HepG2 (cell line): ENCODE measurements at regions not wholly inside any gene's neighbourhood (a gene's known extent, or its start where the extent isn't known, plus 50 kb on each side); places are given as distances from the start of the nearest gene placed in this dataset.

Experiments
- ATAC-seq: fragments of 200-7000 bp; cut with Tn5 transposase; 3 replicates; pipeline ENCODE4 v1.9.1; 2020; ENCODE audit warnings: mild to moderate bottlenecking, moderate library complexity
- BruUV-seq: library from RNA; stranded (reverse); fragments of 400-500 nt; replicated peaks from 2 replicates; lab custom pipeline; 2021; lab: Mats Ljungman, UMichigan
- CTCF ChIA-PET: fragments of 300-600 bp; formaldehyde crosslinking; extraction: SDS; loops from one replicate; lab custom pipeline; 2021; ENCODE audit warnings: low total read pairs, inconsistent platforms, low intra/inter-chr PET ratio; lab: Yijun Ruan, JAX
- POLR2A ChIA-PET: fragments of 350-600 bp; sonication (Branson Sonifier 250); formaldehyde crosslinking; loops from one replicate; lab custom pipeline; 2020; ENCODE audit warnings: antibody characterized with exemption, inconsistent platforms; lab: Yijun Ruan, JAX
- DNase-seq: peaks from one replicate; pipeline ENCODE4 v3.0.0-alpha.2; 2015; ENCODE audit warnings: low spot score
- FAIRE-seq: peaks from 3 replicates; lab custom pipeline; 2011; peaks lifted over from hg19 to GRCh38; lab: Jason Lieb, UNC
- H2AFZ ChIP-seq: one replicate; pipeline ENCODE4 v1.6.1; 2011; ENCODE audit warnings: low read length, inconsistent platforms
- H3K27ac ChIP-seq: fragments of 300-600 bp; 3 replicates; pipeline ENCODE4 v1.8.0; 2011; ENCODE audit warnings: mixed run types, mild to moderate bottlenecking, mixed read lengths, low read length, inconsistent platforms; ENCODE audit not compliant: insufficient read depth; ENCODE audit errors: extremely low read length
- H3K27me3 ChIP-seq, 2 experiments: fragments of 200-600 bp in 1 of 2; 2 replicates in 1 of 2; 3 replicates in 1 of 2; pipeline versions ENCODE4 v1.6.0 to v1.8.0; 2011; ENCODE audit warnings: low read length in 2 of 2, mild to moderate bottlenecking in 2 of 2, moderate library complexity in 2 of 2, inconsistent platforms in 1 of 2; ENCODE audit not compliant: insufficient read depth in 2 of 2, control insufficient read depth in 1 of 2
- H3K36me3 ChIP-seq, 2 experiments: fragments of 200-600 bp in 1 of 2; replicated peaks in 1 of 2; 2 replicates in 1 of 2; 3 replicates in 1 of 2; pipeline versions ENCODE4 v1.5.1 to v1.8.0; 2011; ENCODE audit warnings: low read length in 2 of 2, inconsistent platforms in 1 of 2; ENCODE audit not compliant: insufficient read depth in 2 of 2, control insufficient read depth in 1 of 2
- H3K4me1 ChIP-seq: 2 replicates; pipeline ENCODE4 v1.5.1; 2012; ENCODE audit warnings: low read length, inconsistent platforms; ENCODE audit not compliant: insufficient read depth
- H3K4me2 ChIP-seq: 2 replicates; pipeline ENCODE4 v1.6.0; 2011; ENCODE audit warnings: low read depth, low read length, inconsistent platforms
- H3K4me3 ChIP-seq, 3 experiments: fragments of 200-600 bp in 1 of 3; sonication (generic), shearing (Covaris generic) in 1 of 3; replicated peaks in 1 of 3; 2 replicates each; pipeline ENCODE4 v1.5.1; 2011 to 2016; ENCODE audit warnings: low read length in 3 of 3, inconsistent platforms in 2 of 3, low read depth in 2 of 3, mild to moderate bottlenecking in 2 of 3, control low read depth in 1 of 3, mixed read lengths in 1 of 3; ENCODE audit not compliant: insufficient read depth in 1 of 3
- H3K79me2 ChIP-seq: one replicate; pipeline ENCODE4 v1.6.1; 2011; ENCODE audit warnings: low read length, inconsistent platforms; ENCODE audit not compliant: insufficient read depth
- H3K9ac ChIP-seq: 2 replicates; pipeline ENCODE4 v1.6.0; 2011; ENCODE audit warnings: mild to moderate bottlenecking, low read depth, low read length, inconsistent platforms; ENCODE audit not compliant: insufficient read depth
- H3K9me3 ChIP-seq: 2 replicates; pipeline ENCODE4 v1.5.1; 2012; ENCODE audit warnings: mild to moderate bottlenecking, low read length
- H4K20me1 ChIP-seq: 2 replicates; pipeline ENCODE4 v1.6.0; 2011; ENCODE audit warnings: inconsistent platforms, mild to moderate bottlenecking, low read length, moderate library complexity; ENCODE audit not compliant: insufficient read depth
- AGO1 ChIP-seq: fragments of 200-400 bp; formaldehyde crosslinking; IDR thresholded peaks from 2 replicates; pipeline ENCODE4 v1.6.1; 2017; ENCODE audit warnings: mild to moderate bottlenecking, low read depth, low read length, moderate library complexity; ENCODE audit not compliant: poor library complexity, severe bottlenecking
- HOXD1 ChIP-seq: sonication (generic); formaldehyde crosslinking; IDR thresholded peaks from 2 replicates; pipeline ENCODE4 v1.5.0; 2020; ENCODE audit warnings: missing genetic modification reagents
- KAT2B ChIP-seq: fragments of 150-350 bp; IDR thresholded peaks from 2 replicates; pipeline ENCODE4 v1.6.1; 2014; ENCODE audit warnings: low read depth, low read length, borderline replicate concordance
- KLF6 ChIP-seq: IDR thresholded peaks from 2 replicates; pipeline ENCODE4 v1.8.0; 2016; ENCODE audit warnings: missing biosample characterization, missing genetic modification reagents
- MYC ChIP-seq: sonication (generic); formaldehyde crosslinking; IDR thresholded peaks from 2 replicates; pipeline ENCODE4 v1.9.0; 2021; ENCODE audit warnings: missing genetic modification reagents, borderline replicate concordance
- NRL ChIP-seq: sonication (generic); formaldehyde crosslinking; IDR thresholded peaks from 2 replicates; pipeline ENCODE4 v1.5.0; 2020; ENCODE audit warnings: missing genetic modification reagents, mild to moderate bottlenecking, moderate library complexity, borderline replicate concordance
- ONECUT2 ChIP-seq: sonication (generic); formaldehyde crosslinking; IDR thresholded peaks from 2 replicates; pipeline ENCODE4 v1.4.0; 2020; ENCODE audit warnings: missing genetic modification reagents
- ZIK1 ChIP-seq: sonication (generic); formaldehyde crosslinking; IDR thresholded peaks from 2 replicates; pipeline ENCODE4 v1.5.0; 2020; ENCODE audit warnings: mild to moderate bottlenecking, low read depth, missing genetic modification reagents, borderline replicate concordance
- ZNF652 ChIP-seq: IDR thresholded peaks from 2 replicates; pipeline ENCODE4 v1.6.1; 2016; ENCODE audit warnings: low read depth, borderline replicate concordance
- WGBS: methylation state at CpG from one replicate; pipeline ENCODE4 v1.1.6; 2017; ENCODE audit warnings: low lambda C conversion rate; 5-methylcytosine and 5-hydroxymethylcytosine counted together
- in situ Hi-C: cut with HindIII; loops from 2 replicates; pipeline ENCODE4 v1.10.0; 2017; ENCODE audit warnings: low pct_unique_long_range_greater_than_20kb; ENCODE audit not compliant: extremely low pct_ligation_motif_present
- intact Hi-C: fragments of 100-400 bp; cut with micrococcal nuclease; formaldehyde crosslinking; loops from one replicate; pipeline ENCODE4 v1.10.0; 2022; ENCODE audit not compliant: unreplicated experiment
- TF ChIP-seq, protein P1 (sequence below): sonication (generic); formaldehyde crosslinking; IDR thresholded peaks from 2 replicates; pipeline ENCODE4 v1.4.0; 2020; ENCODE audit warnings: missing genetic modification reagents
- TF ChIP-seq, protein P2 (sequence below): sonication (generic); formaldehyde crosslinking; IDR thresholded peaks from 2 replicates; pipeline ENCODE4 v1.5.1; 2020; ENCODE audit warnings: mild to moderate bottlenecking, moderate library complexity, missing genetic modification reagents
- TF ChIP-seq, protein P3 (sequence below): sonication (generic); formaldehyde crosslinking; IDR thresholded peaks from 2 replicates; pipeline ENCODE4 v1.5.0; 2020; ENCODE audit warnings: missing genetic modification reagents

DNA sequence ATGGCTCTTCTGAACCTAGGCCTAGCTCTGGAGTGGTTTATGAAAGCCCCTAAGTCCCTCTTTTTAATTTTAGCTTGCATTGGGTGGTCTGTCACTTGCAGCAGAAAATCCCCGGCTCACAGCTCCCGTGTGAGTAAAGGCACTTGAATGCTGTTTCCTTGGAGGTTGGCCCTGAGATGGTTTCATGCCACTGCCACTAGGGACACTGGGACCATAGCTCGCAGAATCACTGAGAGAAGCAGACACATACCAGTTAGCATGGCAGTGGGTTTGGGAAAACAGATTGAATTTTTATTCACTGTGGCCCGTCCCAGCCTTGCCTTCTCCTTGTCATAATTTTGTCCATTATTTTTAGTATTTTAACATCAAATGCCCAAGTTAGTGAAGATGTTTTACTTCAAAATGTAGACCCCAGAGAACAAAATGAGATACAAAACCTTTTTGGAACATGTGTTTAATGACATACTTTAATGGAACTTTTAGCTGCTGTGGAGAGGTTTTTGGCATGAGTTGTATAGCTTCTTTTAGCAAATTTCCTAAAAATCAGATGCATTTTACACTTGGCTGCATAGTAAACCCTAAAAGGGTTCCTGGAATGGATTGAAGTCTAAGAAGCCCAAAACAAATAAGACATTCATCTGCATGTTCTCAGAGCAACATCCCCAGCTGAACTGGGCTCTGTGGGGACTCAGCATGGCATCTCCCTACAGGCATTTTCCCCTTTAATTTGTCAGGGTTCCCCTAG lies 259.7 kb upstream of the PITRM1 start (continued):
- TF ChIP-seq, protein P1, sequence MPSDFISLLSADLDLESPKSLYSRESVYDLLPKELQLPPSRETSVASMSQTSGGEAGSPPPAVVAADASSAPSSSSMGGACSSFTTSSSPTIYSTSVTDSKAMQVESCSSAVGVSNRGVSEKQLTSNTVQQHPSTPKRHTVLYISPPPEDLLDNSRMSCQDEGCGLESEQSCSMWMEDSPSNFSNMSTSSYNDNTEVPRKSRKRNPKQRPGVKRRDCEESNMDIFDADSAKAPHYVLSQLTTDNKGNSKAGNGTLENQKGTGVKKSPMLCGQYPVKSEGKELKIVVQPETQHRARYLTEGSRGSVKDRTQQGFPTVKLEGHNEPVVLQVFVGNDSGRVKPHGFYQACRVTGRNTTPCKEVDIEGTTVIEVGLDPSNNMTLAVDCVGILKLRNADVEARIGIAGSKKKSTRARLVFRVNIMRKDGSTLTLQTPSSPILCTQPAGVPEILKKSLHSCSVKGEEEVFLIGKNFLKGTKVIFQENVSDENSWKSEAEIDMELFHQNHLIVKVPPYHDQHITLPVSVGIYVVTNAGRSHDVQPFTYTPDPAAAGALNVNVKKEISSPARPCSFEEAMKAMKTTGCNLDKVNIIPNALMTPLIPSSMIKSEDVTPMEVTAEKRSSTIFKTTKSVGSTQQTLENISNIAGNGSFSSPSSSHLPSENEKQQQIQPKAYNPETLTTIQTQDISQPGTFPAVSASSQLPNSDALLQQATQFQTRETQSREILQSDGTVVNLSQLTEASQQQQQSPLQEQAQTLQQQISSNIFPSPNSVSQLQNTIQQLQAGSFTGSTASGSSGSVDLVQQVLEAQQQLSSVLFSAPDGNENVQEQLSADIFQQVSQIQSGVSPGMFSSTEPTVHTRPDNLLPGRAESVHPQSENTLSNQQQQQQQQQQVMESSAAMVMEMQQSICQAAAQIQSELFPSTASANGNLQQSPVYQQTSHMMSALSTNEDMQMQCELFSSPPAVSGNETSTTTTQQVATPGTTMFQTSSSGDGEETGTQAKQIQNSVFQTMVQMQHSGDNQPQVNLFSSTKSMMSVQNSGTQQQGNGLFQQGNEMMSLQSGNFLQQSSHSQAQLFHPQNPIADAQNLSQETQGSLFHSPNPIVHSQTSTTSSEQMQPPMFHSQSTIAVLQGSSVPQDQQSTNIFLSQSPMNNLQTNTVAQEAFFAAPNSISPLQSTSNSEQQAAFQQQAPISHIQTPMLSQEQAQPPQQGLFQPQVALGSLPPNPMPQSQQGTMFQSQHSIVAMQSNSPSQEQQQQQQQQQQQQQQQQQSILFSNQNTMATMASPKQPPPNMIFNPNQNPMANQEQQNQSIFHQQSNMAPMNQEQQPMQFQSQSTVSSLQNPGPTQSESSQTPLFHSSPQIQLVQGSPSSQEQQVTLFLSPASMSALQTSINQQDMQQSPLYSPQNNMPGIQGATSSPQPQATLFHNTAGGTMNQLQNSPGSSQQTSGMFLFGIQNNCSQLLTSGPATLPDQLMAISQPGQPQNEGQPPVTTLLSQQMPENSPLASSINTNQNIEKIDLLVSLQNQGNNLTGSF (CRISPR knock-in tag) = no peak
- TF ChIP-seq NRL (CRISPR knock-in tag) (no peak), HOXD1 (CRISPR knock-in tag) (no peak)
- TF ChIP-seq, all 625 proteins: peak for 0

DNA sequence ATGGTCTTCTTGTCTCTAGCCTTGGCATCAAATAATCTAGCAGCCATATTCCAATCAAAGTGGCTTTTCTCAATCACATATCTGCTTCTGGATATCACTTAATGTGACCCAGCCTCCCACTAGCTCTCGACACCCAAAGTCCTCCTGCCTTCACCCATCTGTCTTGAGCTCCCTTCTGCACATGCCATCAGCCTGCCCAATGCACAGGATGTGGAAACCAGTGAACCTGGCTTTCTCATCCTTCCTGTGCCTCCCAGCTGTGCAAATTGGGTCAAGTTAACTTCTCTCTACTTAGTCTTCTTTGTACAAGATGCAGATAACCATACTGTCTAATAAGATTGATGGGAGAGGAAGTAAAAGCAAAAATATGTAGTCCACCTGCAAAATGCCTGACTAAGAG lies 257.9 kb upstream of the PITRM1 start:
- CTCF ChIA-PET = no interaction called here
- H3K4me1 ChIP-seq = peaks cover 16% of the 10 kb centered on the region
- in situ Hi-C loops (no loop called here), intact Hi-C loops (no loop called here)
- no peak overlapping the region for H2AFZ ChIP-seq
- POLR2A ChIA-PET = no interaction called here
- no peak overlapping the region for H3K4me3 ChIP-seq
- no peak for ATAC-seq
- no peak overlapping the region for H3K27ac ChIP-seq
- WGBS = 0% methylated on average over 1 of the region's 1 CpG
- H3K9ac ChIP-seq = no peak overlapping the region
- no peaks in the 10 kb centered on the region; a peak in 2 of 5 replicates for H3K27me3 ChIP-seq
- DNase-seq = no peak
- TF ChIP-seq, protein P2, sequence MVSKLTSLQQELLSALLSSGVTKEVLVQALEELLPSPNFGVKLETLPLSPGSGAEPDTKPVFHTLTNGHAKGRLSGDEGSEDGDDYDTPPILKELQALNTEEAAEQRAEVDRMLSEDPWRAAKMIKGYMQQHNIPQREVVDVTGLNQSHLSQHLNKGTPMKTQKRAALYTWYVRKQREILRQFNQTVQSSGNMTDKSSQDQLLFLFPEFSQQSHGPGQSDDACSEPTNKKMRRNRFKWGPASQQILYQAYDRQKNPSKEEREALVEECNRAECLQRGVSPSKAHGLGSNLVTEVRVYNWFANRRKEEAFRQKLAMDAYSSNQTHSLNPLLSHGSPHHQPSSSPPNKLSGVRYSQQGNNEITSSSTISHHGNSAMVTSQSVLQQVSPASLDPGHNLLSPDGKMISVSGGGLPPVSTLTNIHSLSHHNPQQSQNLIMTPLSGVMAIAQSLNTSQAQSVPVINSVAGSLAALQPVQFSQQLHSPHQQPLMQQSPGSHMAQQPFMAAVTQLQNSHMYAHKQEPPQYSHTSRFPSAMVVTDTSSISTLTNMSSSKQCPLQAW = no peak
- no peak for TF ChIP-seq ZIK1 (CRISPR knock-in tag)
- no peak for TF ChIP-seq KLF6 (CRISPR knock-in tag)
- no peak for TF ChIP-seq ZNF652 (CRISPR knock-in tag)
- no peak for TF ChIP-seq AGO1
- TF ChIP-seq KAT2B = no peak
- TF ChIP-seq, protein P3, sequence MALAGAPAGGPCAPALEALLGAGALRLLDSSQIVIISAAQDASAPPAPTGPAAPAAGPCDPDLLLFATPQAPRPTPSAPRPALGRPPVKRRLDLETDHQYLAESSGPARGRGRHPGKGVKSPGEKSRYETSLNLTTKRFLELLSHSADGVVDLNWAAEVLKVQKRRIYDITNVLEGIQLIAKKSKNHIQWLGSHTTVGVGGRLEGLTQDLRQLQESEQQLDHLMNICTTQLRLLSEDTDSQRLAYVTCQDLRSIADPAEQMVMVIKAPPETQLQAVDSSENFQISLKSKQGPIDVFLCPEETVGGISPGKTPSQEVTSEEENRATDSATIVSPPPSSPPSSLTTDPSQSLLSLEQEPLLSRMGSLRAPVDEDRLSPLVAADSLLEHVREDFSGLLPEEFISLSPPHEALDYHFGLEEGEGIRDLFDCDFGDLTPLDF (CRISPR knock-in tag) = no peak
- no peak for TF ChIP-seq MYC
- TF ChIP-seq ONECUT2 = no peak
- no peak overlapping the region for H3K4me2 ChIP-seq
- no peaks in the 10 kb centered on the region for H3K36me3 ChIP-seq
- no peak for FAIRE-seq
- no peaks in the 10 kb centered on the region for H4K20me1 ChIP-seq
- no peaks in the 10 kb centered on the region for H3K79me2 ChIP-seq
- no TSS peak for BruUV-seq
- no peaks in the 10 kb centered on the region for H3K9me3 ChIP-seq
